Posterior vena cava (tissue), 2 donors: ENCODE measurements at regions not wholly inside any gene's neighbourhood (a gene's known extent, or its start where the extent isn't known, plus 50 kb on each side); places are given as distances from the start of the nearest gene placed in this dataset.

Experiments
- DNase-seq: peaks from one replicate; pipeline ENCODE4 v3.0.0-alpha.2; 2020; ENCODE audit warnings: low spot score
- intact Hi-C, 2 donors: fragments of 100-400 bp; cut with DNase I; formaldehyde crosslinking; loops; one replicate each; pipeline versions ENCODE4 v1.14.1 to v1.14.2; 2022 to 2023
- donor health status: DM: yes; HTN: yes; CAD: no.
- donor health status: DM: yes; HTN: yes; CAD: no.

DNA sequence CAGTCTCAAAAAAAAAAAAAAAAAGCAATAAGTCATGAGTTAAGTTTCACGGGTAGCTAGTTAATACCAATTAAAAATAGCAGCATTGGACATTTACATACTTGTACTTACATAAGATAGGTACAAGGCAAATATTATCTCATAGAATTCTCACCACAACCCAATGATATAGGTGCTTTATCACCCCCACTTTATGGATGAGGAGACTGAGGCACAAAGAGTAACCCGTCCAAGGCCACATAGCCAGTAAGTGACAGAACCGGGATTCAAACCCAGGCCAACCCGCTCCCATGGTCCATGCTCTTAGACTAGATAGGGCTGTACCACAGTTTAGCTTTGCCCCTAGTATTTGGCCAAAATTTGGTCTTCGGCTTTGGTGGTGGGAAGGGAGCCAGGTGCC lies 132.5 kb upstream of the SLC45A1 start:
- intact Hi-C loops, result no loop called here
- DNase-seq, result no peak

DNA sequence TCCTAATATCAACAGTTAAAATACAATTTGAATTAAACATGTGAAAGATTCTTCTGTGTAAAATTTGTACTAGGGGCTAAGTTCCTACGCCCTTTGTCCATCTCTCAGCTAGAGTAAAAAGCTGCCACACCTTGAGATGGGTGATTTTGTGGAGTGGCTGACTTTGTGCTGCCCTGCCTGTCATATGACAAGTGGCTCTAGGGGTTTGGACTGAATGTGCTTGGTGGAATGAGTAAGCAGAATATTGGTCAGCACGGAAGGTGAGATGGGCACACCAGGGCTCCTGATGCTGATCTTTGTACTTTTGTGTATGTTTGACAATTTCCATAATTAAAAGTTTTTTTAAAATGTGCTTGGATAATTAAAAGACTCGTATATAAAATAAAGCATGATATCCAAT lies 133.6 kb upstream of the SLC45A1 start:
- intact Hi-C loops, result no loop called here
- DNase-seq, result no peak

DNA sequence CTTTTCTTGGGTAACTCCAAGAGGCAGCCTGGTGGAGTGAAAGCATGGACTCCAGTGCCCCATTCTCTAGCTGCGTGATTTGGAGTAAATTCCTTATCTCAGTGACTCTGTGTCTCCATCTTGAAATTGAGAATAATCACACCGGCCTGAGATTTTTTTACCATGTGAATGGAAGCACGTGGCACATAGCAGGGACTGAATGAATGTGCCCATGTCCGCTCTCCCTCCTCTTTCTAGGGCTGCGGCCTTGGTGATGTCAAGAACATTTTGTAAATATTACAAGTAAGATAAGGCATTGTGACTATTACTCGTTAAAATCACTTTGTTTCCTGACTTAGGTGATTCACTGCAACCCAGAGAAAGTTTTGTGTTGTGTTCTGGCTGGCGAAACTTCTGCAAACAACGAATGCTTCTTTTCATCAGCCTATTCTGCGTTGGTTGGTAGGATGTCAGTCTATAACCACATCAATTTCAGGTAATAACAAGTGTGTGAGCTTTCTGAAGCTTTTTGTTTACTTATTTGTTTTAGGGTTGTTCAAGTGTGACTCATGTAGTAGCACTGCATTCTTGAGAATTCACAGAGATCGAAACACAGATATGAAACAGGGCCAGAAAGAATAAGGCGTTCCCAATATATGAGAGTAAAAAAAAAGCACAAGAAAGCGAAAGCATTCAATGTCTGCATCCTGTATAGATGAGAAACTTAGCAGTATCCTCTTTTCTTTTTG lies 135.7 kb upstream of the SLC45A1 start:
- no peak for DNase-seq
- intact Hi-C loops, result no loop called here

DNA sequence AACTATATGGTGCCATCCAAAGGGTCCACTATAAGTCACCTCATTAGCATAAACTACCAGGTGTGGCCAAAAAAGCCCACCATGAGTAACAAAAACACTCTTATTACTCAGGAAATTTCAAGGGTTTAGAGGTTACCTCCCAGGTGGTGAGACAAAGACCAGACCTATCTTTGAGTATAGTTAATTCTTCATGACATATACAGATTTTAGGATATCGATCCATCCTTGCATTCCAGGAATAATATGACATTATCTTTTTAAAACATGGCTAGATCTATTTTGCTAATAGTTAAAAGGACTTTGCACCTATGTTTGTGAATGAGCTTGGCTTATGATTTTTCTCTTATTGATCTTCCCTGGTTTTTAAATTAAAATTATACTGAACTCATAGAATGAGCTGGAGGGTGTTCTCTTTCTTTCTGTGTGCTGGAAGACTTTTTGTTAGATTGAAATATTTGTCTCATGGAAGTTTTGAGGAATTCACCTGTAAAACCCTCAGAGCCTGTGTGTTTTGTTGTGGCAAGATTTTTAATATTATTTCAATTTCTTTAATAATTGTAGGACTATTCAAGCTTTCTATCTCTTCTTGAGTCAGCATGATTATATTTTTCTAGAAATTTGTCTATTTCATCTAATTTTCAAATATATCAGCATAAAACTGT lies 138.7 kb upstream of the SLC45A1 start:
- DNase-seq, result no peak
- intact Hi-C loops, result no loop called here

DNA sequence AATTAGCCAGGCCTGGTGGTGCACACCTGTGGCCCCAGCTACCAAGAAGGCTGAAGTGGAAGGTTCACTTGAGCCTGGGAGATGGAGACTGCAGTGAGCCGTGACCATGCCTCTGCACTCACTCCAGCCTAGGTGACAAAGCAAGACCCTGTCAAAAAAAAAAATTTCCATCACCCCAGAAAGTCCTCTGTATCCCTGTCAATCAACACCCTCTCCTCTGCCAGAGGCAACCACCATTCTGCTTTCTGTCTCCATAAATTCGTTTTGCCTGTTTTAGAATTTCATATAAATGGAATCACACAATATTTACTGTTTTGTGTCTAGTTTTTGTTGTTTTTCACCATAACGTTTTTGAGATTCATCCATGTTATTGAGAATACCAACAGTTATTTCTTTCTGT lies 141.6 kb upstream of the SLC45A1 start:
- intact Hi-C loops, result no loop called here
- DNase-seq, result no peak

DNA sequence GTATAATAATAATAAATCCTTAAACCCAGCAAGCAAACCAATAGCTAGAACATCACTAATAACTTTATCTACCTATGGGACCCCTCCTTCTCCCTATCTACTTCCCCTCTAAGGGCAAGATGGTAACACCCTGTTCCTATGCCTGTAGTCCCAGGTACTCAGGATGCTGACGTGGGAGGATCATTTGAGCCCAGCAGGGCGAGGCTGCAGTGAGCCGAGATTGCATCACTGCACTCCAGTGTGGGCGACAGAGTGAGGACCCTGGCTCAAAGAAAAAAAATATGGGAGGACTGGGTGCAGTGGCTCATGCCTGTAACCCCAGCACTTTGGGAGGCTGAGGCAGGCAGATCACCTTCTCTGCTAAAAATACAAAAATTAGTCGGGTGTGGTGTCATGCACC lies 143.1 kb upstream of the SLC45A1 start:
- DNase-seq, result no peak
- intact Hi-C loops, result no loop called here

DNA sequence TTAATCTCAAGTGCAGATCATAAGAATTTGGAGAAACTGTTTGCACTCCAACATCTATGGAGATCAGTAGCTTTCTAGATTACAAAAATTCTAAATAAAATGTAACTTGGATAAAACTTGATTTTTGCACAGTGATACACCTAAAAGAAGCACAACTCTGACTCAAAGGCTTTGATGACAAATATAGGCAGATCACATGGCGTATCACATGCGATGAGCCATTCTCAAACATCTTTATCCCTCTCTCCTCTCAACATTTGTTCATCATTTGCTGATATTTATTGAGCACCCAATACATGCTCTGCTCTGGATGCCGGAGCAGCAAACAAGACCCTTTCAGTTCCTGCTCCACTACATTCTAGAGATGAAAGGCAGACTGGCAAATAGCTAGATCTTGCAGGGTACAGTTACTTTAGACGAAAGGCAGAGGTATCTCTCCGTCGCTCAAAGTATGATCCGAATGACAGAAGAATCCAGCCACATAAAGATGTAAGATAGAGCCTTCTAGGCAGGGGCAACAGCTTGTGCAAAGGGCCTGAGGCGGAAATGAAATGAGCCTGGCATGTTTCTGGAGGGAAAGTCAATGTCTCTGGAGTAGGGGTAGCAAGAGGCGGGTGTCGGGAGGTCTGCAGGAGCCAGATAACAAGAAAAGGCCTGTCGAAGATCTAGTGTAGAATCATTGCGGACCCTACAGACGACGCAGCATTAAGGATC lies 145.8 kb upstream of the ERRFI1 start:
- intact Hi-C loops, result no loop called here
- peak; percentile 29 for DNase-seq

DNA sequence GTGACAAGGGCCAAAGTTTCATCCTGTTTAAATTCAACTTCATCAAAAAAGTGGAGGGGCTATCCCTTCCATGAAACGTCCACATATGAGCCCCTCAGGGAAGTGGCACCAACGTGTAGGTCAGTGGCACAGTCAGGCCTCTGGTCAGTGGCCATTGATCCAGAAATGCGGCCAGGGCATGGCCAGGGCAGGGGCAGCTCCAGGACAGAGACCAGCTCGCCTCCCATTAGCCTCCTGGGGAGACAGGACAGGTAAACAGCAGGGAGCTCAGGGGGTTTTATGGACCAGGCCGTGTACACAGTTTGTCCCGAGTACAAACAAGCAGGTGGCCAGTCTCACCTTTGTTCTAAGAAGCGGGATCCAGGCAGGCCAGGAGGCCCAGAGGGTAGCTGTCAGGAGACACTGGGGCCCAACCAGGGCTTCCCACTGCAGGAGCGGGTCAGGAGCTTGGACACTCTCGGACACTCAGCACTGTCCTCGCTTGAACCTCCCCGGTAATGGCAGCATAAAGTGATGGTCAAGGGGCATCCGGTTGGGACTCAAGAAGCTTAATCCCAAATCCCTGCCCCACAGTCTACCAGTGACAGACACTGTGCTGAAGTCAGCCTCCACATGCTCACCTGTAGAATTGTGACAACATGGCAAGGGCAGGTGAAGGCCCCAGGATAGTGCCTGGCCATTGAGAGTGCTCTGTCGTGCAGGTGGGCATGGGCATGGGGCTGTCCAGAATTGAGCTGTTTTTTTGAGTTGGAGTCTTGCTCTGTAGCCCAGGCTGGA lies 144.1 kb upstream of the ERRFI1 start:
- DNase-seq, result peak; percentile 60
- intact Hi-C loops, result no loop called here

DNA sequence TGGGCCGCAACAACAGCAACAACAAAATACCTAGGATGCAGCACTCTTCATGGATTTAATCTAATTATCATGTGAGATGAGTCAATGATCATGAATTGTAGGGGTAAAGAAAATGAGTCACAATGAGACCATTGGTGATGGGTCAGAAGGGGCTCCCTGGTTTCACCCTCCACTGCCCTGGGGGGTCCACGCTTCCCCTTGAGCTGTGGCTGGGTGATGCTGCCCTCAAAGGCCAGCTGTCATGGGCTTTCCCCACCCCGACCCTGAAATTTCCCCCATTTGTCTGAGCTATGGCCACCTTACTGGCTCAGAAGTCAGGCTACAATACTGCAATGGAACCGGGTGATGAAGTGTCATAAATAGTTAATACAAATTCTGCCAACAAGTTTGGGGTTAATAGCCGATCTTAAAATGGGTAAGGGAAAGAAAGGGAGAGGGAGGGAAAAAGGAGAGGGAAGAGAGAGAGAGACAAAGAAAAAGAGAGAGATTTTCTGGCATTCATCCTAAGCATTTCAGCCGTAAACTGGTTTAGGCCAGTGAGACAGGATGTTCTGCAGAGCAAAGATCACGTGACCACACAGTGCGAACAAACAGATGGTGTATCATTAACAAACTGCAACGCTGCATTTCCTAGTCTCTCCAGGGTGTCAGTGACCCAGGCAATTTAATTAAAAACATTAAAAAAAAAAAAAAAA lies 143.4 kb upstream of the ERRFI1 start:
- peak; percentile 62 for DNase-seq
- intact Hi-C loops, result no loop called here

DNA sequence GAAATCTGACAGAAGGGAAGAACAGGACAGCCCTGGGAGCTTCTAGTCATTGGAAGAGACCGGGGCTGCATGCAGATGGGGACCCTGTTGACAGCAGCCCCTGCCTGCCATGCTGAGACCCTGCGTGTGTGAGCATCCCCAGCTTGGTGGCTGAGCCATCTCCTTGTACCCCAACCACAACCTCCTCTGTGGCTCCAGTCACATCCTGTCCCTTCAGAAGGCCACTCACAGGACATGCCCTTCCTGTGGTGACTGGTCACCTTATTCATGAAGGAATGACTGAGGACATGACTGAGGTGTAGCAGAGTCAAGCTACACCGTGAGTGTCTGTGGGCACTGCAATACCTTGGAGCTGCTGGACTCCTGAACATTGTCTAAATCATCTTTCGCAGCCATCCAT lies 141.8 kb upstream of the ERRFI1 start:
- intact Hi-C loops, result no loop called here
- no peak for DNase-seq

DNA sequence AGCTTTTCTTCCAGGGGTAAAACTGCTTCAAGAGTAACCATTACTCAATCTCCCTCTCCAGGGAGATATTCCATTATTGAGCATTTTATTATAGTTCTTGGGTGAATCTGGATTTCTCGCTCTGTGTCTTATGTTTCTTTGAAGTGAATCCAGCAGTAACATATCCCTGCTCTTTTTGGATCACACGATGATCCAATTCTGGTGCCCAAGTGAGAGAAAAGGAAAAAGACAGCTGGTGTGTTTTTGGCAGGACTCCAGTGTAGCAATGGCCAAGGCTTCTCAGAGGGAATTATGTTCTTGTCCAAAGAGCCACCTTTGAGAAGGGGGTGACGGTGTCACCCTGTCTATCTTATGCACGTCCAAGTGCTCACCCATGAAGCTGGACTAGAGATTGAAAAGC lies 140.3 kb upstream of the ERRFI1 start:
- intact Hi-C loops, result no loop called here
- DNase-seq, result no peak

DNA sequence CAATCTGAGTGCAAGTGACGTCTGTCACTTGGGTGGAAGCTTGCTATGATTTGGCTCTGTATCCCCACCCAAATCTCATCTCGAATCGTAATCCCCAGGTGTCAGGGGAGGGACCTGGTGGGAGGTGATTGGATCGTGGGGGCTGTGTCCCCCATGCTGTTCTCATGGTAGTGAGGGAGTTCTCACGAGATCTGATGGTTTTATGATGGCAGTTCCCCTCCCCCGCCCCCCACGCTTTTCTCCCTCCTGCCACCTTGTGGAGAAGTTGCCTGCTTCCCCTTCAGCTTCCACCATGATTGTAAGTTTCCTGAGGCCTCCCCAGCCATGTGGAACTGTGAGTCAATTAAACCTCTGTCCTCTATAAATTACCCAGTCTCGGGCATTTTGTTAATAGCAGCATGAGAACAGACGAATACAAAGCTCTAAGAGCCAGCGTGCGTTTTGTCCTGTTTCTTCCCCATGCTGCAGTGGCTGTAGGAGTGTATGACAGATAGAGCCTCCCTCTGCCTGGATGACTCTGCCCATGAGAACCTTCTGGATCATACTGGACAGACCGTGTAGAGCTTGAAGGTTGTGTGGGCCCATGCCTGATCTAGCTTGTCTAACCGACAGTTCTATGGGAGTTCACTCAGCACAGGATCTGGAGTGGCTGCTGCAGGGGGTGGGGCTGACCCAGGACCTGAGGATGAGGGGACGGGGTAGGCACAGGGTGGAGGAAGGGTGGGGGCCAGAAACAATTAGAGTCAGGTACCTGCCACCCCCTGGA lies 139.7 kb upstream of the ERRFI1 start:
- intact Hi-C loops, result no loop called here
- peak; percentile 19 for DNase-seq

DNA sequence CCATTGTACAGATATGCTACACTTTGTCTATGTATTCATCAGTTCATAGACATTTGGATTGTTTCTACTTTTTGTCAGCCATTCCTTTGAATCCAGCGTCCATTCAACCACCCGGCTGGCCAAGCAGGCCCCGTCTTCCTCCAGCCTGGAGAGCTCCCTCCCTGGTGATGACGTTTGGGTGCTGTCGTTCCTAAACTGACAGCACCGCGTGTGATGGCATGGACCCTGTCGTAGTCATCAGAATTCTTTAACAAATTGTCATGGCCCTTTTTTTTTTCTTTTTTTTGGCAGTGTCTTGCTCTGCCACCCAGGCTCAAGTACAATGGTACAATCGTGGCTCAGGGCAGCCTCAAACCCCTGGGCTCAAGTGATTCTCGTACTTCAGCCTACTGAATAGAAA lies 138.6 kb upstream of the ERRFI1 start:
- DNase-seq, result peak; percentile 37

DNA sequence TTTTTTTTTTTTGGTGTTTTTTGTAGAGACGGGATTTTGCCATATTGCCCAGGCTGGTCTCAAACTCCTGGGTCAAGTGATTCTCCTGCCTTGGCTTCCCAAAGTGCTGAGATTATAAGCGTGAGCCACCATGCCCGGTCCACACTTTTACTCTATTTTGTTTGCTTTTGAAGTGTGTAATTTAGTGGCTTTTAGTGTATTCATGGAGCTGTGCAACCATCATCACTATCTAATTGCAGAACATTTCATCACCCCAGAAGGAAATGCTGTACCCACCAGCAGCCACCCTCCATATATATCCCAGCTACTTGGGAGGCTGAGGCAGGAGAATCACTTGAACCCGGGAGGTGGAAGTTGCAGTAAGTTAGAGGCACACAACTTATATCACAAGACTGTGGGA lies 136.9 kb upstream of the ERRFI1 start:
- intact Hi-C loops, result no loop called here
- DNase-seq, result no peak

More for the DNA sequence above, 138.6 kb upstream of the ERRFI1 start:
- intact Hi-C loops, result no loop called here

DNA sequence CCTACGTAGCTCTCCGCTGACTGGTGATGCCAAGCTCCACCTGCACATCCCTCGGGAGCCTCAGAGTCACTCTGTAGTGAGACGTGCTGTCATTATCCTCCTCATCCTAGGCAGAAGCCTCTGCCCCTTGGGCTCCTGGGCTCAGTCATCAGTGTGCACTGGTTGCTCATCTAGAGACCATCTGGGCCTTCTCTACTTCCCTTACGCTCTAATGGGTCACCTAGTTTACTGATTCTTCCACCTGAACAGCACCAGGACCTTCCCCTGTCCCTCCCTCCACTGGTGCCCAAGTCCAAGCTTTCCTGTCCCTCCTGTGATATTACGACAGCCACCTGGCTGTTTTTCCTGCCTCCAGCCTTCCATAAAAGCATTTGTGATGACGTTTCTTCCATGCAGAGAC lies 136.1 kb upstream of the ERRFI1 start:
- DNase-seq, result no peak
- intact Hi-C loops, result no loop called here

DNA sequence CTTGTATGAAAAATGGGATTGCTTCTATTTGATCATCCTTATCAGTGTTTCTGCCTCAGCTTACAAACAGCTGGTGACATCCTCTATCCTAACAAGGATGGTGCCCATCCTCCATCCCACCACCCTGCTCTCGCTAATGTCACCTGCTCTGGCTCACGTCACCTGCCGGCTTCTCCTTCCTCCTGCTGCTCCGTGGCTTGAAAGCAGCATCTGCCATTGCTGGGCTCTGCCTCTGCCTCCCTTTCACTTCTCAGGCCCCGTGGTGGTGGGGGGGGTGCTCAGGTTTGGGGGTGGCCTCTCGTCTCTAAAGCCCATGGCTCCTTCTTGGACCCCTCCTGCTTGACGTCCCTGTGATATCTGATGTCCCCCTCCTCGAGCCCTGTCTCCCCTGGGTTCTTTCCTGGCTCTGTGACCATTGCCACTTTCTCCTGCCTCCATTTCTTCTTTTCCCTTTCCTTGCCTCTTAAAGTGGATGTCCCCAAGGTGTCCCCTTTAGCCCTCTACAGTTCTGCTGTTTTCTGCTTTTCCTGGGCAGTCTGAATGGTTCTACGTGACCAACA lies 135.5 kb upstream of the ERRFI1 start:
- intact Hi-C loops, result no loop called here
- DNase-seq, result no peak

DNA sequence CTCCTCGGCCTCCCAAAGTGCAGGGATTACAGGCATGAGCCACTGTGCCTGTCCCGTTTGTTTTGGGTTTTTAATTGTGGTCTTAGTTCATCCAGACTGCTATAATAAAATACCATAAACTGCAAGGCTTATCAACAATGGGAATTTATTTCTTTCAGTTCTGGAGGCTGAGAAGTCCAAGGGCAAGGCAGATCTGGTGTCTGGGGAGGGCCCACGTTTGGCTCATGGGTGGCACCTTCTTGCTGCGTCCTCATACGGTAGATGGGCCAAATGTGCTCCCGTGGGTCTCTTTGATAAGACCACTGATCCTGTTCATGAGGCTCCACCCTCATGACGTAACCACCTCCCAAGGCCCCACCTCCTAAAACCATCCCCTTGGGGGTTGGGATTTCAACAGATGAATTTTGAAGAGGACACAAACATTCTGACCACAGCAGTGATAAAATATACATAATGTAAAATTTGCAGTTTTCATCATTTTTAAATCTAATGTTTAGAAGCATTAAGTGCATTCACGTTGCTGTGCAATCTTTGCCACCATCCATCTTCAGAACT lies 133.4 kb upstream of the ERRFI1 start:
- no peak for DNase-seq
- intact Hi-C loops, result no loop called here

DNA sequence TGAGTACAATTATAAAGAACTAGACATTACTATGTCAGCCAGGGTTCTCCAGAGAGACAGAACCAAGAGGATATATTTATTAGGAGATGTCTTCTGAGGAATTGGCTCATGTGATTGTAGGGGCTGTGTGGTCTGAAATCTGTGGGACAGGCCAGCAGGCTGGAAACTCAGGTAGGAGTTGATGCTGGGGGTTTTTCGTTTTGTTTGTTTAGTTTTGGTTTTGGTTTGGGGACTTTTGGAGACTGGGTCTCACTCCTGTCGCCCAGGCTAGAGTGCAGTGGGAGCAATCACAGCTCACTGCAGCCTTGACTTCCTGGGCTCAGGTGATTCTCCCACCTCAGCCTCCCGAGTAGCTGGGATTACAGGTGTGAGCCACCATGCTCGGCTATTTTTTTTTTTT lies 132.9 kb upstream of the ERRFI1 start:
- intact Hi-C loops, result no loop called here
- DNase-seq, result no peak
